Nephron progenitor cell (in vitro differentiated cells): ENCODE measurements at regions not wholly inside any gene's neighbourhood (a gene's known extent, or its start where the extent isn't known, plus 50 kb on each side); places are given as distances from the start of the nearest gene placed in this dataset.
"Not testable (repeated sequence)": the region's sequence is repeated elsewhere in the genome, so short reads cannot be mapped to it uniquely, and the experiment has no call there.

Experiments
- DNase-seq: peaks from one replicate; pipeline ENCODE4 v3.0.0; 2021
- H3K27ac Mint-ChIP-seq: 2 replicates; pipeline ENCODE4 v1.8.0; 2021; ENCODE audit warnings: mild to moderate bottlenecking, moderate library complexity, mixed read lengths
- H3K27me3 Mint-ChIP-seq: 2 replicates; pipeline ENCODE4 v1.8.0; 2021; ENCODE audit warnings: mild to moderate bottlenecking, low read depth, mixed read lengths; ENCODE audit not compliant: poor library complexity
- H3K36me3 Mint-ChIP-seq: 2 replicates; pipeline ENCODE4 v1.8.0; 2021; ENCODE audit warnings: low read depth, mixed read lengths
- H3K4me1 Mint-ChIP-seq: 2 replicates; pipeline ENCODE4 v1.8.0; 2021; ENCODE audit warnings: mixed read lengths
- H3K4me3 Mint-ChIP-seq: 2 replicates; pipeline ENCODE4 v1.8.0; 2021; ENCODE audit warnings: mild to moderate bottlenecking, moderate library complexity, mixed read lengths
- H3K9me3 Mint-ChIP-seq: 2 replicates; pipeline ENCODE4 v1.8.0; 2021; ENCODE audit warnings: mild to moderate bottlenecking, moderate library complexity, mixed read lengths
- TF ChIP-seq, protein P1 (sequence below): fragments of 200-600 bp; sonication (generic); IDR thresholded peaks from 2 replicates; pipeline ENCODE4 v1.5.0; 2021; ENCODE audit warnings: antibody characterized with exemption

DNA sequence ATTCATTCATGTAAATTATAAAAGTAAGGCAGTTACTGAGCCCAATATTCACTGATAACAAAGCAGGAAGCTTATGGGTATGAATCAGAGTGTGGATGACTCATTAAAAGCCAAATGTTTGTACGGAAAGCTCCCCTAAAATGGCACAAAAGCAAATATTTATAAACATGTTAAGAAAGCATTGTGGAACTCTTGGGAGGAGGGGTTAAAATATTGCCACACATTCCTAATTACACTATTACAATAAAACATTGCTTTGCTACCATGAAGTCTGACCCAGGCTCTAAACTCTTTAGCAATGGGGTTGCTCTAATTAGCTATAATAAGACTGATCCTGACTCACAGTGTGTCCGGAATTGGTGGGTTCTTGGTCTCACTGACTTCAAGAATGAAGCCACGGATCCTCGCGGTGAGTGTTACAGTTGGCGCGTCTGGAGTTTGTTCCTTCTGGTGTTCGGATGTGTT lies 110.9 kb downstream of the NAB1 start:
- H3K36me3 Mint-ChIP-seq, result no peaks in the 10 kb centered on the region
- DNase-seq, result no peak
- peaks cover 3% of the 10 kb centered on the region for H3K27me3 Mint-ChIP-seq
- H3K4me3 Mint-ChIP-seq, result no peak overlapping the region
- TF ChIP-seq, protein P1, sequence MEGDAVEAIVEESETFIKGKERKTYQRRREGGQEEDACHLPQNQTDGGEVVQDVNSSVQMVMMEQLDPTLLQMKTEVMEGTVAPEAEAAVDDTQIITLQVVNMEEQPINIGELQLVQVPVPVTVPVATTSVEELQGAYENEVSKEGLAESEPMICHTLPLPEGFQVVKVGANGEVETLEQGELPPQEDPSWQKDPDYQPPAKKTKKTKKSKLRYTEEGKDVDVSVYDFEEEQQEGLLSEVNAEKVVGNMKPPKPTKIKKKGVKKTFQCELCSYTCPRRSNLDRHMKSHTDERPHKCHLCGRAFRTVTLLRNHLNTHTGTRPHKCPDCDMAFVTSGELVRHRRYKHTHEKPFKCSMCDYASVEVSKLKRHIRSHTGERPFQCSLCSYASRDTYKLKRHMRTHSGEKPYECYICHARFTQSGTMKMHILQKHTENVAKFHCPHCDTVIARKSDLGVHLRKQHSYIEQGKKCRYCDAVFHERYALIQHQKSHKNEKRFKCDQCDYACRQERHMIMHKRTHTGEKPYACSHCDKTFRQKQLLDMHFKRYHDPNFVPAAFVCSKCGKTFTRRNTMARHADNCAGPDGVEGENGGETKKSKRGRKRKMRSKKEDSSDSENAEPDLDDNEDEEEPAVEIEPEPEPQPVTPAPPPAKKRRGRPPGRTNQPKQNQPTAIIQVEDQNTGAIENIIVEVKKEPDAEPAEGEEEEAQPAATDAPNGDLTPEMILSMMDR, result no peak
- peaks cover 14% of the 10 kb centered on the region for H3K9me3 Mint-ChIP-seq
- no peaks in the 10 kb centered on the region for H3K4me1 Mint-ChIP-seq
- no peak overlapping the region for H3K27ac Mint-ChIP-seq

DNA sequence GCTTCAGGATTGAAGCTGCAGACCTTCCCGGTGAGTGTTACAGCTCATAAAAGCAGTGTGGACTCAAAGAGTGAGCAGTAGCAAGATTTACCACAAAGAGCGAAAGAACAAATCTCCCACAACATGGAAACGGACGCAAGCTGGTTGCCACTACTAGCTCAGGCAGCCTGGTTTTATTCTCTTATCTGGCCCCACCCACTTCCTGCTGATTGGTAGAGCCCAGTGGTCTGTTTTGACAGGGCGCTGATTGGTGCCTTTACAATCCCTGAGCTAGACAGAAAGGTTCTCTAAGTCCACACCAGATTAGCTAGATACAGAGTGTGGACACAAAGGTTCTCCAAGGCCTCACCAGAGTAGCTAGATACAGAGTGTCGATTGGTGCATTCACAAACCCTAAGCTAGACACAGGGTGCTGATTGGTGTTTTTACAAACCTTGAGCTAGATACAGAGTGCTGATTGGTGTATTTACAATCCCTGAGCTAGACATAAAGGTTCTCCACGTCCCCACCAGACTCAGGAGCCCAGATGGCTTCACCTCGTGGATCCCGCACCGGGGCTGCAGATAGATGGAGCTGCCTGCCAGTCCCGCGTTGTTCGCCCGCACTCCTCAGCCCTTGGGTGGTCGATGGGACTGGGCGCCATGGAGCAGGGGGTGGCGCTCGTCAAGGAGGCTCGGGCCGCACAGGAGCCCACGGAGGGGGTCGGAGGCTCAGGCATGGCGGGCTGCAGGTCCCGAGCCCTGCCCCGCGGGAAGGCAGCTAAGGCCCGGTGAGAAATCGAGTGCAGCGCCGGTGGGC lies 111.7 kb downstream of the NAB1 start:
- not testable (repeated sequence) for H3K4me1 Mint-ChIP-seq, H3K27ac Mint-ChIP-seq, H3K4me3 Mint-ChIP-seq, H3K36me3 Mint-ChIP-seq, H3K27me3 Mint-ChIP-seq, DNase-seq
- peaks cover 14% of the 10 kb centered on the region for H3K9me3 Mint-ChIP-seq

DNA sequence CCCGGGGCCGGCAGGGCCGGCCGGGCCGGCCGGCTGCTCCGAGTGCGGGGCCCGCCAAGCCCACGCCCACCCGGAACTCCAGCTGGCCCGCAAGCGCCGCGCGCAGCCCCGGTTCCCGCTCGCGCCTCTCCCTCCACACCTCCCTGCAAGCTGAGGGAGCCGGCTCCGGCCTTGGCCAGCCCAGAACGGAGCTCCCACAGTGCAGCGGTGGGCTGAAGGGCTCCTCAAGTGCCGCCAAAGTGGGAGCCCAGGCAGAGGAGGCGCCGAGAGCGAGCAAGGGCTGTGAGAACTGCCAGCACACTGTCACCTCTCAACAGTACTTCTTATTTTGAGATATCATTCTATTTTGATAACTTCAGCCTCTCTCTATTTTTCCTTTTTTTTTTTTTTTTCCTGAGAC lies 112.3 kb downstream of the NAB1 start:
- H3K4me1 Mint-ChIP-seq, H3K27ac Mint-ChIP-seq, DNase-seq, H3K36me3 Mint-ChIP-seq, H3K4me3 Mint-ChIP-seq, H3K27me3 Mint-ChIP-seq: not testable (repeated sequence)
- H3K9me3 Mint-ChIP-seq, result peaks cover 14% of the 10 kb centered on the region

DNA sequence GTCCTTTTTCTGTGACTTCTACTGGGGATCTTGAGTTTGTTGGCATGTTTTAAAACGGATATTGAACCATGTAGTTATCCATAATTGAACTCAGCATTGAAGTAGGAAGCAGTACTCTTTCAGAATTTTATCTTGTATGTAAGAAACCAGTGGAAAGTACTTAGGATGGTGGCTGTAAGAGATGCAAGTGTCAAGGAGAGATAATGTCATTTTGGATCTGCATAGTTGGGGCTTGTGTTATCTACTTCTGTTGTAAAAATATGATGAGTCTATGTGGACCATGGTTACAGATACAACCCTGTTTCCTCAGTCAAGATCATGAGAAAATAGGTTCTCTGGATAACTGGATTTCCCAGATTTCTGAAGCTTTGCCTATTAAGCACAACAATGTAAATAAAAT lies 113.7 kb downstream of the NAB1 start:
- Mint-ChIP-seq H3K27me3 (peaks cover 3% of the 10 kb centered on the region), H3K27ac (no peak overlapping the region), H3K9me3 (peaks cover 14% of the 10 kb centered on the region), H3K4me3 (no peak overlapping the region), H3K36me3 (no peaks in the 10 kb centered on the region), H3K4me1 (peaks cover 10% of the 10 kb centered on the region)
- TF ChIP-seq, protein P1, result no peak
- no peak for DNase-seq

DNA sequence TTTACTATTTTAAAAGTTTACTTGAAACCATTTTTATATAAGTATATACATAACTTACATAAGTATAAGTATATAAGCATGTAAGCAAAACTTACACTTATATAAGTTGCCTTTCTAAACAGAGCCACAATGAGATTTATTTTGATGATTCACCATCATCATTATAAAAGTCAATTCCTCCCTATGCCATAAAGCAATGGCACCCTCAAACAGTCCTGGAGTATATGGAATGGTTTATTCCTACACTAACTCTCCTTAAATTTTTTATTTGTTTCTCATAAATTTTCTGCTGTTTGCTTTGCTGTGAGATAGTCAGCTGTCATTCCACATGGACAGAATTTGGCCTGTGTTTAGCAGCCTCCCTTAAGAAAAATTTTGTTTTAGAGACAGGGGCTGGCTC lies 114.2 kb downstream of the NAB1 start:
- Mint-ChIP-seq H3K27me3 (peaks cover 3% of the 10 kb centered on the region), H3K4me3 (no peak overlapping the region), H3K27ac (no peak overlapping the region), H3K36me3 (no peaks in the 10 kb centered on the region), H3K4me1 (peaks cover 10% of the 10 kb centered on the region), H3K9me3 (peaks cover 14% of the 10 kb centered on the region)
- no peak for DNase-seq
- TF ChIP-seq, protein P1, result no peak

DNA sequence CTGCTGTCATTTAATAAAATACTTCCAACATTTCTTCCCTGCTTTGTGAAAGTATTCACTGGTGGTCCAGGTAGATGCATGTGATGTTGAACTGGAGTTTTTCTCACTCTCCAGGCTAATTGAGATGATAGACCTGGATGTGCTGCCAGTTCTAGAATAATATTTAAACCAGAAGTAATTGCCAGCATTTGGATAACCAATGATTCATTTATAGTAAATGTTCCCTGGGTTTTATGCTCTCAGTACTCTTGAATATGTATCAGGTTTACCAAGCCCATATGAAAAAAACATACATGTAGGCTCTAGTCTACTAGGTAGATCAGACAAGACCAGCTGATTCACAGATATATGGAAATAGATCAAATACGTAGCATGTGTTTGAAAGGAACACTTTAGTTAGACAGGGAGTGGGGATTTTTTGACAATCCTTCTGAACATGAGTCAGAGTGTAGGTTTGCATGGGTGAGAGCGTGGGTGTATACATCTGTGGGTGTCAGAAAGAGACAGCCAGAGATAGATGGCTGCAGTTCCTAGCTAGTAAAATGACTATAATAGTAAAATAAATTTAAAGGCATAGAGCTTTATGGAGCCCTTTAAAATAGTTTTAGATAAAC lies 115.1 kb downstream of the NAB1 start:
- DNase-seq, result no peak
- H3K27ac Mint-ChIP-seq, result no peak overlapping the region
- H3K4me3 Mint-ChIP-seq, result no peak overlapping the region
- H3K4me1 Mint-ChIP-seq, result peaks cover 10% of the 10 kb centered on the region
- no peaks in the 10 kb centered on the region for H3K36me3 Mint-ChIP-seq
- H3K9me3 Mint-ChIP-seq, result peaks cover 14% of the 10 kb centered on the region
- TF ChIP-seq, protein P1, result no peak
- peaks cover 3% of the 10 kb centered on the region for H3K27me3 Mint-ChIP-seq
